Naive thymus-derived CD8-positive, alpha-beta T cell (primary cell): ENCODE measurements at regions not wholly inside any gene's neighbourhood (a gene's known extent, or its start where the extent isn't known, plus 50 kb on each side); places are given as distances from the start of the nearest gene placed in this dataset.
"Not testable (repeated sequence)": the region's sequence is repeated elsewhere in the genome, so short reads cannot be mapped to it uniquely, and the experiment has no call there.

Source experiments
- ATAC-seq, 2 donors: fragments of 150-1000 bp; cut with Tn5 transposase in 1 of 2; sonication (Bioruptor Pico), chemical (Tn5 transposase) in 1 of 2; 1 replicate in 1 of 2; 2 replicates in 1 of 2; pipeline ENCODE4 v1.10.0; 2021; ENCODE audit warnings: mild to moderate bottlenecking in 2 of 2, moderate library complexity in 2 of 2
- POLR2A ChIA-PET: fragments of 350-600 bp; sonication (Branson Sonifier 250); formaldehyde crosslinking; loops from one replicate; lab custom pipeline; 2021; ENCODE audit warnings: antibody characterized with exemption; lab: Charles Lee
- DNase-seq, 10 donors: peaks; one replicate each; pipeline versions ENCODE4 v3.0.0 to v3.0.0-alpha.2; 2020 to 2022
- H3K27ac Mint-ChIP-seq, 10 donors: one replicate each; pipeline ENCODE4 v1.8.0; 2020 to 2022; ENCODE audit warnings: mild to moderate bottlenecking in 10 of 10, mixed read lengths in 10 of 10, moderate library complexity in 4 of 10, inconsistent platforms in 1 of 10
- H3K27me3 Mint-ChIP-seq, 5 donors: one replicate each; pipeline ENCODE4 v1.8.0; 2021 to 2022; ENCODE audit warnings: mixed read lengths in 5 of 5
- H3K36me3 Mint-ChIP-seq, 3 donors: one replicate each; pipeline ENCODE4 v1.8.0; 2020 to 2022; ENCODE audit warnings: mixed read lengths in 3 of 3, mild to moderate bottlenecking in 2 of 3, inconsistent platforms in 1 of 3
- H3K4me1 Mint-ChIP-seq, 4 donors: one replicate each; pipeline ENCODE4 v1.8.0; 2021 to 2022; ENCODE audit warnings: mixed read lengths in 4 of 4
- H3K4me3 Mint-ChIP-seq, 10 donors: one replicate each; pipeline ENCODE4 v1.8.0; 2020 to 2022; ENCODE audit warnings: mild to moderate bottlenecking in 10 of 10, mixed read lengths in 10 of 10, moderate library complexity in 6 of 10, inconsistent platforms in 1 of 10
- H3K9me3 Mint-ChIP-seq, 9 donors: one replicate each; pipeline ENCODE4 v1.8.0; 2020 to 2022; ENCODE audit warnings: mixed read lengths in 9 of 9, mild to moderate bottlenecking in 3 of 9, inconsistent platforms in 1 of 9, moderate library complexity in 1 of 9

DNA sequence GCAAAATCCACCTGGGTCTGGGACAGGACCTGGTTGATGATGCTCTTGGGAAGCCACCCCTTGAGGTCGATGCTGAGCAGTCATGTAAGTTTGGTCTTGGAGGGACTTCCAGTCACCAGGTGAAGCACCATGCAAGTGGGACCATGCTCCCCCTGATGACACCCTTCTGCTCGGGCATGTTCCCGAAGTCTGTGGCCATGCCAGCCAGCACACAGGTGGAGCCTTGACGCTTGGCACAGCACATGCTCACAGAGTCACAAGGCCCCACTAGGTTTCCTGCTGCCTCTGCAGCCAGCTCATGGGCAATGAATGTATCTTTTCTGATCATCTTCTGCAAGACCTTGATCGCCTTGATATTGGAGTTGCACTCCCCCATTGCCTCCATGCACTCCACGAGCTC, 1920.2 kb downstream of the PCDH9 start:
- H3K27ac Mint-ChIP-seq, result no peak overlapping the region
- H3K4me3 Mint-ChIP-seq, result no peak overlapping the region
- ATAC-seq (no peak), DNase-seq (no peak)
- POLR2A ChIA-PET, result no interaction called here
- H3K27me3 Mint-ChIP-seq, result no peaks in the 10 kb centered on the region
- H3K9me3 Mint-ChIP-seq, result peaks cover 2 to 37% (median 11%) of the 10 kb centered on the region in 9 donors
- H3K36me3 Mint-ChIP-seq, result peaks cover 0 to 2% (median 0%) of the 10 kb centered on the region in 3 donors
- H3K4me1 Mint-ChIP-seq, result no peaks in the 10 kb centered on the region

DNA sequence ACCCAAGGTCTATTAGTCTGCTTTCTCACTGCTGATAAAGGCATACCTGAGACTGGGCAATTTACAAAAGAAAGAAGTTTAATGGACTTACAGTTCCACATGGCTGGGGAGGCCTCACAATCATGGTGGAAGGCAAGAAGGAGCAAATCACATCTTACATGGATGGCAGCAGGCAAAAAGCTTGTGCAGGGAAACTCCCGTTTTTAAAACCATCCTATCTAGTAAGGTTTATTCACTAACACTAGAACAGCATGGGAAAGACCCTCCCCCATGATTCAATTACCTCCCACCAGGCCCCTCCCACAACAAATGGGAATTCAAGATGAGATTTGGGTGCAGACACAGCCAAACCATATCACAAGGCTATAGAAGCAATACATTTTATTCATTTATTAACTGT, 1921.4 kb downstream of the PCDH9 start:
- H3K4me1 Mint-ChIP-seq, ATAC-seq, H3K4me3 Mint-ChIP-seq, H3K27me3 Mint-ChIP-seq, DNase-seq, POLR2A ChIA-PET, H3K36me3 Mint-ChIP-seq, H3K27ac Mint-ChIP-seq: not testable (repeated sequence)
- peaks cover 0 to 27% (median 9%) of the 10 kb centered on the region in 9 donors for H3K9me3 Mint-ChIP-seq

DNA sequence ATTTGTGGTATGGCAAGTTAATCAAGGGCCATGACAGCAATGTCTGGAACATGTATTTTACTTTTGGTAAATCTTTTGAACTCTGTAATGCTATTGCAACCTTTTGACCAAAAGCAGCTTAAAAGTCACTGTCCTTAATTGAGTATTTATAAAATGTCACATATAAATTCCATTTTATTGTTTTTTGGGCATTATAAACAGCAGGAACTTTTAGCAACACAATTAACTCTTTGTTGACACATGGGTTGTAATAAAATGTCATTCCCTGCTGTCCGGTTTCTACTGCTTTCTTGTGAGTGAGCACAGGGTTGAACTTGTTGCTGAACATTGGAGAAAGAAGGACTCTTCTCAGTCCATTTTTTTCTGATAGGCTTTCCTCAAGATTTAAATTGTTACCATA, 1923.1 kb downstream of the PCDH9 start:
- Mint-ChIP-seq H3K27ac (no peak overlapping the region), H3K36me3 (no peaks in the 10 kb centered on the region), H3K4me3 (no peak overlapping the region), H3K9me3 (peaks cover 0 to 20% (median 9%) of the 10 kb centered on the region in 9 donors), H3K4me1 (no peaks in the 10 kb centered on the region), H3K27me3 (no peaks in the 10 kb centered on the region)
- DNase-seq (no peak), ATAC-seq (no peak)
- POLR2A ChIA-PET, result no interaction called here

DNA sequence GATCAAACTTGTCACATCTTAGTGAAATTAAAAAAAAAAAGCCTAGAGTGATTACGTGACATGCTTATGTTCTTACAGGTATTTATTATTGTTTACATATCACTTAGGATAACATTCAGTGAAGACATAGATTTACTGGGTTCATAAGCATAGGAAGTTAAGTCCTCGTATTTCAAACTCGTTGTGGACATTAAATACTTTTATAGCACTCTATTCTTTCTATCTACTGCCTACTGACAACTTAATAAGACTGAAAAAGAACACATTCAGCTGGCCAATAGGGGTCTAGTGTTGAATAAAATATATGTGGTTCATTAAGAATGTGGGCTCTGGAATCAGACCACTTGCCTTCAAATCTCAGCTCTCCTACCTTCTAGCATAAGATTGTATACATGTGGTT, 1927.4 kb downstream of the PCDH9 start:
- no peak overlapping the region for H3K4me3 Mint-ChIP-seq
- no peaks in the 10 kb centered on the region for H3K27me3 Mint-ChIP-seq
- no peaks in the 10 kb centered on the region for H3K4me1 Mint-ChIP-seq
- no peaks in the 10 kb centered on the region for H3K36me3 Mint-ChIP-seq
- peaks cover 0 to 4% (median 0%) of the 10 kb centered on the region in 9 donors for H3K9me3 Mint-ChIP-seq
- DNase-seq, result no peak
- H3K27ac Mint-ChIP-seq, result no peak overlapping the region
- POLR2A ChIA-PET, result no interaction called here
- no peak for ATAC-seq

DNA sequence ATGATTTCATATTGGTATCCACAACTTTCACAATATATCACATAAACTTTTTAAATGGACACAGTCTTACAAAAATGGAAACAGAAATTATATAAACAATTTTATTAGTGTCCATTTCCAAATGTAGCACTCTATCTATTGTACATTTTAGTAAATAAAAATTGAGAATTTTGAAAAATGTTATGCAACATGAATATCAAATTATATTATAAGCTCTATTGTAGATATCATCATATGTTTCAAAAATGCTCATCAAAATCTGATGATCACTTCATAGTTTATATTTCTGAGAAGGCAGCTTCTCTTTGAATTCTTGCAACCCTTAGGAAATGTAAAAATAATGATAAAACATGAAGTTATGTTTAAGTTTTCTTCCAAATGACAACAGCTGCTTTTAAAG, 1928.6 kb downstream of the PCDH9 start:
- ATAC-seq, result no peak
- Mint-ChIP-seq H3K4me3 (no peak overlapping the region), H3K4me1 (no peaks in the 10 kb centered on the region), H3K27me3 (no peaks in the 10 kb centered on the region), H3K9me3 (peaks cover 0 to 2% (median 0%) of the 10 kb centered on the region in 9 donors), H3K27ac (no peak overlapping the region), H3K36me3 (no peaks in the 10 kb centered on the region)
- no peak for DNase-seq
- POLR2A ChIA-PET, result no interaction called here

DNA sequence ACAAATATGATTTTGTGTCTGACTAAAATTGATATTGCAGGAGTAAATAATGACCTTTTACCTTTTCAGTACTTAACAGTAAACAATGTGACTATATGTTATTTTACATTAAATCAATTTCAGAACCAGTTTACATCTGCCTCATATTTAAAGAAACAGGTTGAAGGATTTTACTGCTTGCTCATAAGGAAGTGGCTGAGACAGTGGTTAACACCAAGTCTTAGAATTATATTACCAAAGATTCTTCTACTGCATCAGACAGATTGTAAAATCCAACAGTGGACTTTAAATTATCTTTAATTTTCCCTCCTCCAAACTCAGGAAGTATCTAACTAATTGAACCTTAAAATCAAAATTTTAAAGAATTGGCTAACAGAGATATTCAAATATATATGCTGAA, 1929.9 kb downstream of the PCDH9 start:
- Mint-ChIP-seq H3K4me3 (no peak overlapping the region), H3K36me3 (no peaks in the 10 kb centered on the region), H3K27ac (no peak overlapping the region), H3K4me1 (no peaks in the 10 kb centered on the region), H3K27me3 (no peaks in the 10 kb centered on the region), H3K9me3 (peaks cover 0 to 3% (median 0%) of the 10 kb centered on the region in 9 donors)
- ATAC-seq, result no peak
- POLR2A ChIA-PET, result no interaction called here
- no peak for DNase-seq

DNA sequence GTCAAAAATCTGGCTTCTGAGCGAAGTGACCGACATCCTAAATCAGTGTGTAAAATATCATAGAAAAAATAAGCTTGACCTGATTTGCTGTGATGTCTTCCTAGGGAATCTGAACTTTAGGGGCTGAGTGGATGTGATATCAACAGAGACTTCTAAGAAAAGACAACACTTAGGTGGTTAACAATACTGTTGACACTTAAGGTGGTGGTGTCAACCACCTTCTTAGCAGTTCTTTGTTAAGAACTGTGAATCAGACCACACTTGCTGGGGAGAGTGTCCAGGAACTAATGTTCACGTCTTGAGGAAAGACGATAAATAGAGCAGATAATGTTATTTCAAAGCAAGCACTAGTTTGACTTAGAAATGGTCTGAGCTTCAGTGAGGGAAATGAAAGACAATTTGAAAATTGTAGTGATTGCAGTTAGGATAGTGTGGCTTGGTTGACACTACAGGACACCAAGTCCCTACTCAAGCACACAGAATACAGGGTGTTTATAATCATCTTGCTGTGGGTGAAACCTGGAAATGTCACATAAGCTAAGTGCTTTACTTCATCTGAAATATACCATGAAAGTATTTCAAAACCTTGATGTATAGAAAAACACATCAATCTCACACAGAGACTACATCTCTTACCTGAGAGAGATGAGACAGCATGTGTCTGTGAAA, 1936.5 kb downstream of the PCDH9 start:
- H3K27me3 Mint-ChIP-seq, result no peaks in the 10 kb centered on the region
- H3K4me3 Mint-ChIP-seq, result no peak overlapping the region
- POLR2A ChIA-PET, result no interaction called here
- H3K27ac Mint-ChIP-seq, result no peak overlapping the region
- H3K4me1 Mint-ChIP-seq, result no peaks in the 10 kb centered on the region
- no peaks in the 10 kb centered on the region for H3K36me3 Mint-ChIP-seq
- DNase-seq (no peak), ATAC-seq (no peak)
- H3K9me3 Mint-ChIP-seq, result peaks cover 0 to 9% (median 0%) of the 10 kb centered on the region in 9 donors

DNA sequence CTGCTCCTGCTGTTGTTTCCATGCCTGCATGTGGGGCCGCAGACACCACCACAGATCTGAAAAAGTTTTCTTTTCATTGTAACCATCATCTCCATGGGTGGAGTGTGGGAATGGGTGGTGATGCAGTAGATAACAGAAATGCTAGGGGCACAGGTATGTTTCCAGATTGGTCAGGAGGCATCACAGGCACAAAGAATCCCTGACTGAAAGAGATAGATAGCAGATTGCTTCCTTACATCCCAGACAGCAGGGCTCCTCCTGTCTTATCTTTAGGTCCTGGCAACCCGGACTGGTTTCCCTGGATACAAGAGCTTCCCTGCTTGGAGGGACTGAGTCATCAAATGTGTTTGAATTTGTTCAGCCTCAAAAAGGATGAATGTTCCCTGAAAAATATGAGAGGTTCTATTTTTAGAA, 1937.6 kb downstream of the PCDH9 start:
- POLR2A ChIA-PET, result no interaction called here
- no peak overlapping the region for H3K27ac Mint-ChIP-seq
- H3K9me3 Mint-ChIP-seq, result peaks cover 0 to 10% (median 0%) of the 10 kb centered on the region in 9 donors
- H3K4me1 Mint-ChIP-seq, result no peaks in the 10 kb centered on the region
- ATAC-seq (no peak), DNase-seq (no peak)
- H3K4me3 Mint-ChIP-seq, result no peak overlapping the region
- H3K36me3 Mint-ChIP-seq, result no peaks in the 10 kb centered on the region
- H3K27me3 Mint-ChIP-seq, result no peaks in the 10 kb centered on the region

DNA sequence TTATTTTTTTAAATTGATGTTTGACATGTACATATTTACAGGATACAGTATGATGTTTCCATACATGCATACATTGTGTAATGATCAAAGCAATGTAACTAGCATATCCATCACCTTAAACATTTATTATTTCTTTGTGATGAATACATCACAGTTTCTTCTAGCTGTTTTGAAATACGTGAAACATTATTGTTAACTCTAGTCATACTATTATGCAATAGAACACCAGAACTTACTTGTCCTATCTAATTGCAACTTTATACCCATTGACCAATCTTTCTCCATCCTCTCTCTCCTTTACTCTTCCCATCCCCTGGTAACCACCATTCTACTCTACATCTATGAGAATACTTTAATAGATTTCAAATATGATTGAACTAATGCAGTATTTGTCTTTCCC, 1942.7 kb downstream of the PCDH9 start:
- POLR2A ChIA-PET, result no interaction called here
- H3K27me3 Mint-ChIP-seq, result no peaks in the 10 kb centered on the region
- DNase-seq (no peak), ATAC-seq (no peak)
- peaks cover 0 to 22% (median 5%) of the 10 kb centered on the region in 9 donors for H3K9me3 Mint-ChIP-seq
- H3K4me3 Mint-ChIP-seq, result no peak overlapping the region
- no peaks in the 10 kb centered on the region for H3K4me1 Mint-ChIP-seq
- H3K27ac Mint-ChIP-seq, result no peak overlapping the region
- no peaks in the 10 kb centered on the region for H3K36me3 Mint-ChIP-seq

DNA sequence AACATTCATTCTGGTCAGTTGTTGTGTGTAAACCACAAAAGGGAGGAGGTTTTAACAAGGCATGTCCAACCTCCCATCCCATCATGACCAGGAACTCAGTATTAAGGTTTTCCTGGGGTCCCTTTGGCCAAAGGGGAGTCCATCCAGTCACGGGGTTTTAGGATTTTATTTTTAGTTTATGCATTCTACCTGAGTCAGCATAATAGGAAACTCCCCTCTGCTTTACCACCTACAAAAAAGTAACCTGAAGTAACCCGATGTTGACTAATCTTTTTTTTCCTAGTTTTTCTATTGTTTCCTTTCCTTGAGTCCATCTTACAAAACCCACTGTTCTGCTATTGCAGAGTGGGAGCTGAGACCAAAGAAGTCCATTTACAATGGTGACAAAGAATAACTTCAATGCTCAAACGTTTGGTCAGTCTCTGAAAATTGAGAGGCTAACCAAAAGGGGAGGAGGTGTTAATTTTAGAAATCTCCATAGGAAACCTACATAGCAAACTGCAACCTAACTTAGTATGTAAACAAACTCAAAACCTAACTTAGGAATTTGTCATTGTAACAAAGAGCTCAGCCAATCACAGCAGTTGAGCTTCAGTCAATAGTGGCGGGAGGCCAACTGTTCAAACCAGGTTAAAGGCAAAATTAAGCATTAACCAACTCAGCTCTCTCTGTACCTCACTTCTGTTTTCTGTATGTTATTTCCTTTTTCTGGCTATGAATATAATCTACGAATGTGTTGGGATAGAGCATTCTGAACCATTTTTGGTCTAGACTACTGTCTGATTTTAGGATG, 1954.1 kb downstream of the PCDH9 start:
- no peak overlapping the region for H3K4me3 Mint-ChIP-seq
- peaks cover 0 to 15% (median 0%) of the 10 kb centered on the region in 3 donors for H3K36me3 Mint-ChIP-seq
- no peaks in the 10 kb centered on the region for H3K4me1 Mint-ChIP-seq
- ATAC-seq, result no peak
- POLR2A ChIA-PET, result no interaction called here
- no peak for DNase-seq
- H3K9me3 Mint-ChIP-seq, result peaks cover 10 to 26% (median 19%) of the 10 kb centered on the region in 9 donors
- H3K27ac Mint-ChIP-seq, result no peak overlapping the region
- no peaks in the 10 kb centered on the region for H3K27me3 Mint-ChIP-seq

DNA sequence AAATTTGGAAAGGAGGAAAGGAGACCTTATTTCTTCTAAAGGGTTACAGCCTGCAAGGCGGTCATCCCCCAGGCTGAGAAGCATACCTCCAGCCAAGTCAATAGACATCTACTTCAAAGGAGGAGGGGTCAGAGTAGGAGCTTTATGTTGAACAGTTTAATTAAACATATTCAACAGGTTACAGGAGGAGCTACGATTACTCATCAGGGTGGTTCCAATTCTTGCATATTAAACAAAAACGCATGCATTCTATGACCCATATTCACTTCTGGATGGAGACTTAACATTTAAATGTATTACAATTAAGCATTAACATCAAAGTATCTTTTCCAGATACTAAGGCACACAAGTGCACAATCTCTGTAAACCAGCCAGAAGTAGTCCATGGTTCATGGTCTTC, 1955.0 kb downstream of the PCDH9 start:
- Mint-ChIP-seq H3K36me3 (peaks cover 0 to 15% (median 0%) of the 10 kb centered on the region in 3 donors), H3K4me3 (no peak overlapping the region), H3K9me3 (peaks cover 10 to 26% (median 19%) of the 10 kb centered on the region in 9 donors), H3K4me1 (no peaks in the 10 kb centered on the region), H3K27me3 (no peaks in the 10 kb centered on the region), H3K27ac (no peak overlapping the region)
- DNase-seq, result no peak
- ATAC-seq, result no peak
- POLR2A ChIA-PET, result no interaction called here

DNA sequence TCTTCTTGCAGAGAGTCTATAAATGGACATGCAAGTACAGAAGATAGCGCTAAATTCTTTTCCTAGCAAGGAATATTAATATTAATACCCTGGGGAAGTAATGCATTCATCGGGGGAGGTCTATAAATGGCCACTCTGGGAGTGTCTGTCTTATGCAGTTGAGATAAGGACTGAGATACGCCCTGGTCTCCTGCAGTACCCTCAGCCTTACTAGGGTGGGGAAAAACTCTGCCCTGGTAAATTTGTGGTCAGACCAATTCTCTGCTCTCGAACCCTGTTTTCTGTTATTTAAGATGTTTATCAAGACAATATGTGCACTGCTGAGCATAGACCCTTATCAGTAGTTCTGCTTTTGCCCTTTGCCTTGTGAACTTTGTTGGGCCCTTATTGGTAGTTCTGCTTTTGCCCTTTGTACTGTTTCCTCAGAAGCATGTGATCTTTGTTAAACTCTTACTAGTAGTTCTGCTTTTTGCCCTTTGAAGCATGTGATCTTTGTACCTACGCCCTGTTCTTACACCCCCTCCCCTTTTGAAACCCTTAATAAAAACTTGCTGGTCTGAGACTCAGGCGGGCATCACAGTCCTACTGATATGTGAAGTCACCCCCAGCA, 1956.2 kb downstream of the PCDH9 start:
- H3K9me3 Mint-ChIP-seq, result peaks cover 10 to 24% (median 17%) of the 10 kb centered on the region in 9 donors
- POLR2A ChIA-PET, H3K4me3 Mint-ChIP-seq, H3K27ac Mint-ChIP-seq, H3K4me1 Mint-ChIP-seq, ATAC-seq, DNase-seq, H3K27me3 Mint-ChIP-seq: not testable (repeated sequence)
- peaks cover 0 to 15% (median 0%) of the 10 kb centered on the region in 3 donors for H3K36me3 Mint-ChIP-seq

DNA sequence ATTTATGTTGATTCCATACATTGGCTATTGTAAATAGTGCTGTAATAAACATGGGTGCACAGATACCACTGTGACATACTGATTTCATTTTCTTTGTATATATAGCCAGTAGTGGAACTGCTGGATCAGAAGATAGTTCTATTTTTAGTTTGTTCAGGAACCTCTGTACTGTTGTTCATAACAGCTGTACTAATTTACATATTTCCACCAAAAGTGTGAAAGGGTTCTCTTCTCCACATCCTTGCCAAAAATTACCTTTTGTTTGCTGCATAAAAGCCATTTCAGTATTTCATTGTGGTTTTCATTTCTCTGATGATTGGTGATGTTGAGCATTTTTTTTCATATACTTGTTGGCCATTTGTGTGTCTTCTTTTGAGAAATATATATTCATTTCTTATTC, 1962.1 kb downstream of the PCDH9 start:
- Mint-ChIP-seq H3K27me3 (no peaks in the 10 kb centered on the region), H3K4me1 (no peaks in the 10 kb centered on the region), H3K4me3 (no peak overlapping the region), H3K9me3 (peaks cover 0 to 20% (median 6%) of the 10 kb centered on the region in 9 donors), H3K36me3 (peaks cover 0 to 5% (median 0%) of the 10 kb centered on the region in 3 donors), H3K27ac (no peak overlapping the region)
- no peak for DNase-seq
- ATAC-seq, result no peak
- POLR2A ChIA-PET, result no interaction called here
